ENCODE measurements at regions not wholly inside any gene's neighbourhood (a gene's known extent, or its start where the extent isn't known, plus 50 kb on each side); places are given as distances from the start of the nearest gene placed in this dataset.

DNA sequence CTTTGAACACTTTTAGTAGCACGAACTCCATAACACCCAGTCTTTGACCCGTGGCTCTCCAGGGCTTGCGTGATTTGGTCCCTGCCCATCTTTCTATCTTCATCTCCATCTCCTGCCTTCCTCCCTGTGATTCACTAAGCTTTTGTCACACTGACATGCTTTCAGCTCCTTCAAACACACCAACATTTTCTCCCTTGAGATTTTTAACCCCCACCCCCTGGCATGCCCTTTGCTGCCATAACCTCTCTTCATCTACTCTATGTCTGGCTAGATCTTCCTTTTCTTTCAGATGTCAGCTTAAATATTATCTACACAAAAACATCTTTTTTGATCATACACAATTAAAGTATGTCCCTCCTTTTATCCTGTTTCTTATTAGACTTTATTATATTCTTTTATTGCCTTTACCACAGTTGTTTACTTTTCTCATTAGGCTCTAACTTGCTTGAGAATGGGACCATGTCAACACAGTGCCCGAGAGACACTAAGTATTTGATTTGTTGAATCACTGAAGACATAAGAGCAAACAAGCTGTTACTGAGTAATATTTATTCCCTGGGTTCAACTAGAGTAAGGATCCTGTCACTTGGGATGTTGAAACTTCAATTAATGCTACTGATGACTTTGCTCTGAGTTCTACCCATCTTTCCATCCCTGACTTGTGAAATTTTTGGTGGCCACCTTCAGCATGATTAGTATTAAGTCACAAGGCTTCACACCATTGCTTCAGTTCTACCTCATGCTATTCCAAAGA, 387.3 kb downstream of the LRIG3 start:
- DNase-seq (no peak), ATAC-seq (replicated peaks in 1 of 4) (no peak)
- Mint-ChIP-seq H3K36me3 (no peaks in the 10 kb centered on the region), H3K4me3 (no peak overlapping the region), H3K27me3 (peaks cover 7 to 8% of the 10 kb centered on the region in 2 donors), H3K4me1 (no peaks in the 10 kb centered on the region), H3K9me3 (no peaks in the 10 kb centered on the region), H3K27ac (no peak overlapping the region)
- POLR2A ChIA-PET: no interaction called here
- WGBS (ENCODE audit: insufficient coverage): 90% methylated on average over 4 of the region's 4 CpGs
- peaks cover 0 to 2% of the 10 kb centered on the region in 2 experiments for H3K27me3 ChIP-seq (replicated peaks in 1 of 2; ENCODE audit: control insufficient read depth in 2 of 2, extremely low read depth in 1 of 2, insufficient read depth in 2 of 2, low read length in 1 of 2)
- H3K9me3 ChIP-seq: no peaks in the 10 kb centered on the region
- H3K36me3 ChIP-seq (ENCODE audit: control insufficient read depth in 2 of 2, extremely low read depth in 1 of 2, insufficient read depth in 1 of 2, low read length in 1 of 2): no peaks in the 10 kb centered on the region
- no peak overlapping the region for H3K27ac ChIP-seq (ENCODE audit: low read length)
- H3K4me3 ChIP-seq (ENCODE audit: control insufficient read depth in 1 of 2, extremely low read depth in 1 of 2, low read length in 1 of 2): no peak overlapping the region
- CTCF ChIA-PET: interaction anchor here in 1 of 2 donors (0.6 kb wide), 1 partner anchor 869 kb away, joined by 3 read pairs; no protein-coding TSS in a partner anchor
- no peaks in the 10 kb centered on the region for H3K4me1 ChIP-seq (ENCODE audit: control insufficient read depth in 1 of 2, extremely low read depth in 1 of 2, insufficient read depth in 2 of 2, low read length in 2 of 2)

DNA sequence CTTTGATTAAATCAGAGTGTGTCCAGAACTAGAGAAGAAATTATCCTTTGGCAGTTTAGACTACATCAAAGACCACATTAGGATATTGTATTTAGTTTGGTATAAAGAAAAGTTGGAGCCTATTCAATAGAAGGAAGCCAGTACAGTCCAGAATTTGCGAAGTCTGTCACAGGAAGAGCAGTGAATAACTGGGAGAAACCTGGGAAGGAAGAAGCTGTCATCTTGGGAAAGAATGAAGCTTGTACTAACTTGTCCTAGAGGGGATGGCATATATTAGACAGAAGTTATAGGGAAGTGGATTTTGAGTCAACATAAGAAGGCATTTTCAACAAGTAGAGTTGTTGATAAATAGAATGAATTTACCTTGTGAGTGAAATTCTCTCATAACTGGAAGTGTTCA, 386.7 kb downstream of the LRIG3 start:
- DNase-seq: no peak
- WGBS (ENCODE audit: insufficient coverage): 18% methylated on average over 1 of the region's 1 CpG
- H3K9me3 ChIP-seq: no peaks in the 10 kb centered on the region
- ChIA-PET CTCF (no interaction called here), POLR2A (no interaction called here)
- H3K27ac Mint-ChIP-seq: no peak overlapping the region
- H3K36me3 ChIP-seq (ENCODE audit: control insufficient read depth in 2 of 2, extremely low read depth in 1 of 2, insufficient read depth in 1 of 2, low read length in 1 of 2): no peaks in the 10 kb centered on the region
- H3K4me3 ChIP-seq (ENCODE audit: control insufficient read depth in 1 of 2, extremely low read depth in 1 of 2, low read length in 1 of 2): no peak overlapping the region
- H3K27me3 ChIP-seq (replicated peaks in 1 of 2; ENCODE audit: control insufficient read depth in 2 of 2, extremely low read depth in 1 of 2, insufficient read depth in 2 of 2, low read length in 1 of 2): peaks cover 0 to 2% of the 10 kb centered on the region in 2 experiments
- no peaks in the 10 kb centered on the region for H3K4me1 Mint-ChIP-seq
- H3K27ac ChIP-seq (ENCODE audit: low read length): no peak overlapping the region
- ATAC-seq (replicated peaks in 1 of 4): no peak
- H3K9me3 Mint-ChIP-seq: no peaks in the 10 kb centered on the region
- no peaks in the 10 kb centered on the region for H3K4me1 ChIP-seq (ENCODE audit: control insufficient read depth in 1 of 2, extremely low read depth in 1 of 2, insufficient read depth in 2 of 2, low read length in 2 of 2)
- H3K27me3 Mint-ChIP-seq: peaks cover 8 to 11% of the 10 kb centered on the region in 2 donors
- H3K4me3 Mint-ChIP-seq: no peak overlapping the region
- no peaks in the 10 kb centered on the region for H3K36me3 Mint-ChIP-seq

DNA sequence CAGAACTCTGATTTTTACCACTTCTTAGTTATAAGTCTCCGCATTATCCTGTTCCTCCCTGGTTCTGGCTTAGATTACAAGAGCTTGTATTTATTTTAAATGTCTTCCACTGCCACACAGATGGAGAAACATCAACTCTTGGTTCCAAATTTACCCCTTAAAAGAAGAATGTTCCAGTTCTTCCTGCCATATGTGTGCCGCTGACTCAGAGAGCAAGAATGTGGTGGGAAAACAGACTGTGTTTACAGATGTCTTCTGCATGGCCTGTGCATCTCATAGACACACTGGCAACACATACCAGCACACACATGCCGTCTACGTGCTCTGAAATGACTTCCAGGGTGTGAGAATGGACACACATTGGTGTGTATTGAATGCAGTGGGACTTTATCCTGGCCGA, 383.0 kb downstream of the LRIG3 start:
- Histone ChIP-seq H3K4me1 (ENCODE audit: control insufficient read depth in 1 of 2, extremely low read depth in 1 of 2, insufficient read depth in 2 of 2, low read length in 2 of 2) (no peaks in the 10 kb centered on the region), H3K9me3 (no peaks in the 10 kb centered on the region), H3K27me3 (replicated peaks in 1 of 2; ENCODE audit: control insufficient read depth in 2 of 2, extremely low read depth in 1 of 2, insufficient read depth in 2 of 2, low read length in 1 of 2) (peaks cover 2 to 4% of the 10 kb centered on the region in 2 experiments), H3K27ac (ENCODE audit: low read length) (no peak overlapping the region), H3K36me3 (ENCODE audit: control insufficient read depth in 2 of 2, extremely low read depth in 1 of 2, insufficient read depth in 1 of 2, low read length in 1 of 2) (no peaks in the 10 kb centered on the region), H3K4me3 (ENCODE audit: control insufficient read depth in 1 of 2, extremely low read depth in 1 of 2, low read length in 1 of 2) (no peak overlapping the region)
- H3K9me3 Mint-ChIP-seq: peaks cover 0 to 8% (median 0%) of the 10 kb centered on the region in 3 donors
- POLR2A ChIA-PET: no interaction called here
- no peaks in the 10 kb centered on the region for H3K4me1 Mint-ChIP-seq
- no peak overlapping the region for H3K27ac Mint-ChIP-seq
- CTCF ChIA-PET: no interaction called here
- DNase-seq (no peak), ATAC-seq (replicated peaks in 1 of 4) (no peak)
- WGBS (ENCODE audit: insufficient coverage): no CpG with 5 or more reads among the region's 5 CpGs
- no peaks in the 10 kb centered on the region for H3K36me3 Mint-ChIP-seq
- H3K4me3 Mint-ChIP-seq: no peak overlapping the region
- H3K27me3 Mint-ChIP-seq: peaks cover 7 to 8% of the 10 kb centered on the region in 2 donors

GRCh38 chr12:58539295-58539694, 381.0 kb downstream of the LRIG3 start:
- DNase-seq (no peak), ATAC-seq (replicated peaks in 1 of 4) (no peak)
- Mint-ChIP-seq H3K27me3 (peaks cover 0 to 10% of the 10 kb centered on the region in 2 donors), H3K36me3 (no peaks in the 10 kb centered on the region), H3K27ac (no peak overlapping the region), H3K9me3 (peaks cover 0 to 8% (median 0%) of the 10 kb centered on the region in 3 donors), H3K4me3 (no peak overlapping the region), H3K4me1 (no peaks in the 10 kb centered on the region)
- Histone ChIP-seq H3K27ac (ENCODE audit: low read length) (no peak overlapping the region), H3K36me3 (ENCODE audit: control insufficient read depth in 2 of 2, extremely low read depth in 1 of 2, insufficient read depth in 1 of 2, low read length in 1 of 2) (no peaks in the 10 kb centered on the region), H3K4me1 (ENCODE audit: control insufficient read depth in 1 of 2, extremely low read depth in 1 of 2, insufficient read depth in 2 of 2, low read length in 2 of 2) (no peaks in the 10 kb centered on the region), H3K27me3 (replicated peaks in 1 of 2; ENCODE audit: control insufficient read depth in 2 of 2, extremely low read depth in 1 of 2, insufficient read depth in 2 of 2, low read length in 1 of 2) (peaks cover 2 to 4% of the 10 kb centered on the region in 2 experiments), H3K4me3 (ENCODE audit: control insufficient read depth in 1 of 2, extremely low read depth in 1 of 2, low read length in 1 of 2) (no peak overlapping the region), H3K9me3 (no peaks in the 10 kb centered on the region)
- 63% methylated on average over 2 of the region's 4 CpGs for WGBS (ENCODE audit: insufficient coverage)
- ChIA-PET POLR2A (no interaction called here), CTCF (no interaction called here)

- no peak overlapping the region for H3K4me3 ChIP-seq (ENCODE audit: control insufficient read depth in 1 of 2, extremely low read depth in 1 of 2, low read length in 1 of 2)
- 38% methylated on average over 5 of the region's 8 CpGs for WGBS (ENCODE audit: insufficient coverage)
- CTCF ChIA-PET: no interaction called here
Observed at GRCh38 chr12:58540480-58541299, 379.6 kb downstream of the LRIG3 start.

DNA sequence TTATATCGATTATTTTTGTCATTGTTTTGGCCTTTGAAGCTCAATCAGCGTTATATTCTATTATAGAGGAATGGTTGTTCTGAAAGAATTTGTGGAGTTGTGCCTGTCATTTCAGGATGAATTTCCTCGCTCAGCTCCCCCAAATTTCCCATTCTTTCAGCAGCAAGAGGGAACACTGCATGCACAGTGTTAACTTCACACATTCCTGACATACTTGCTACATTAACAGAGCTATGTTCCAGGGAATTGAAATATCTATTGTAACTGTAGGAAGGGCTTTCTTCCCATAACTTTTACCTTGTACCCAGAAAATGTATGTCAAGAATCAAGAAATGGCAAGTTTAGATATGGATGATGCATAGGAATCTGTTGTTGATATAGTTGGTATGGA, 379.0 kb downstream of the LRIG3 start:
- DNase-seq: no peak
- no peak for ATAC-seq (replicated peaks in 1 of 4)
- H3K4me1 Mint-ChIP-seq: no peaks in the 10 kb centered on the region
- no peak overlapping the region for H3K4me3 Mint-ChIP-seq
- Histone ChIP-seq H3K4me1 (ENCODE audit: control insufficient read depth in 1 of 2, extremely low read depth in 1 of 2, insufficient read depth in 2 of 2, low read length in 2 of 2) (no peaks in the 10 kb centered on the region), H3K9me3 (no peaks in the 10 kb centered on the region), H3K4me3 (ENCODE audit: control insufficient read depth in 1 of 2, extremely low read depth in 1 of 2, low read length in 1 of 2) (no peak overlapping the region), H3K27ac (ENCODE audit: low read length) (no peak overlapping the region), H3K36me3 (ENCODE audit: control insufficient read depth in 2 of 2, extremely low read depth in 1 of 2, insufficient read depth in 1 of 2, low read length in 1 of 2) (no peaks in the 10 kb centered on the region), H3K27me3 (replicated peaks in 1 of 2; ENCODE audit: control insufficient read depth in 2 of 2, extremely low read depth in 1 of 2, insufficient read depth in 2 of 2, low read length in 1 of 2) (peaks cover 0 to 4% of the 10 kb centered on the region in 2 experiments)
- H3K9me3 Mint-ChIP-seq: peaks cover 0 to 8% (median 0%) of the 10 kb centered on the region in 3 donors
- H3K27me3 Mint-ChIP-seq: peaks cover 0 to 11% of the 10 kb centered on the region in 2 donors
- WGBS (ENCODE audit: insufficient coverage): no CpG with 5 or more reads among the region's 3 CpGs
- ChIA-PET POLR2A (no interaction called here), CTCF (no interaction called here)
- no peaks in the 10 kb centered on the region for H3K36me3 Mint-ChIP-seq
- H3K27ac Mint-ChIP-seq: no peak overlapping the region

More at GRCh38 chr12:58540480-58541299, 379.6 kb downstream of the LRIG3 start:
- no peak for DNase-seq
- Mint-ChIP-seq H3K9me3 (peaks cover 0 to 8% (median 0%) of the 10 kb centered on the region in 3 donors), H3K36me3 (no peaks in the 10 kb centered on the region), H3K4me3 (no peak overlapping the region), H3K27ac (no peak overlapping the region), H3K4me1 (no peaks in the 10 kb centered on the region), H3K27me3 (peaks cover 0 to 10% of the 10 kb centered on the region in 2 donors)
- no peak for ATAC-seq (replicated peaks in 1 of 4)
- H3K27ac ChIP-seq (ENCODE audit: low read length): no peak overlapping the region
- POLR2A ChIA-PET: no interaction called here
- H3K4me1 ChIP-seq (ENCODE audit: control insufficient read depth in 1 of 2, extremely low read depth in 1 of 2, insufficient read depth in 2 of 2, low read length in 2 of 2): no peaks in the 10 kb centered on the region
- H3K36me3 ChIP-seq (ENCODE audit: control insufficient read depth in 2 of 2, extremely low read depth in 1 of 2, insufficient read depth in 1 of 2, low read length in 1 of 2): no peaks in the 10 kb centered on the region
- peaks cover 0 to 4% of the 10 kb centered on the region in 2 experiments for H3K27me3 ChIP-seq (replicated peaks in 1 of 2; ENCODE audit: control insufficient read depth in 2 of 2, extremely low read depth in 1 of 2, insufficient read depth in 2 of 2, low read length in 1 of 2)
- H3K9me3 ChIP-seq: no peaks in the 10 kb centered on the region
